Heart left ventricle (tissue), 16 donors: ENCODE measurements at regions not wholly inside any gene's neighbourhood (a gene's known extent, or its start where the extent isn't known, plus 50 kb on each side); places are given as distances from the start of the nearest gene placed in this dataset.

Experiments used
- ATAC-seq, 4 donors: fragments of 200-7000 bp; cut with Tn5 transposase; one replicate each; pipeline ENCODE4 v1.9.1; 2020 to 2022; ENCODE audit warnings: moderate library complexity in 4 of 4, mild to moderate bottlenecking in 3 of 4, moderate number of reproducible peaks in 1 of 4
- DNase-seq, 5 donors: peaks; one replicate each; pipeline ENCODE4 v3.0.0-alpha.2; 2020
- H3K27ac ChIP-seq, 12 donors: fragments of 200-600 bp; sonication (generic) in 4 of 12; one replicate each; pipeline versions ENCODE4 v1.5.0 to v1.8.0; 2016 to 2022; ENCODE audit warnings: mild to moderate bottlenecking in 2 of 12
- H3K27me3 ChIP-seq, 9 donors: fragments of 200-600 bp; sonication (generic) in 2 of 9; one replicate each; pipeline versions ENCODE4 v1.5.1 to v1.8.0; 2016 to 2022; ENCODE audit warnings: mild to moderate bottlenecking in 3 of 9
- H3K36me3 ChIP-seq, 9 donors: fragments of 200-600 bp; sonication (generic) in 2 of 9; one replicate each; pipeline versions ENCODE4 v1.5.0 to v1.8.0; 2018 to 2022; ENCODE audit warnings: mild to moderate bottlenecking in 2 of 9
- H3K4me1 ChIP-seq, 12 donors: fragments of 200-600 bp; sonication (generic) in 4 of 12; one replicate each; pipeline versions ENCODE4 v1.5.0 to v1.8.0; 2016 to 2022; ENCODE audit warnings: mild to moderate bottlenecking in 3 of 12
- H3K4me3 ChIP-seq, 12 donors: fragments of 200-600 bp; sonication (generic) in 4 of 12; one replicate each; pipeline versions ENCODE4 v1.5.0 to v1.8.0; 2017 to 2022; ENCODE audit warnings: mild to moderate bottlenecking in 9 of 12, moderate library complexity in 4 of 12
- H3K9me3 ChIP-seq, 12 donors: fragments of 200-600 bp; sonication (generic) in 4 of 12; one replicate each; pipeline versions ENCODE4 v1.5.0 to v1.8.0; 2016 to 2022; ENCODE audit warnings: mild to moderate bottlenecking in 1 of 12
- POLR2A ChIP-seq, 2 donors: fragments of 450-650 bp; IDR thresholded peaks; one replicate each; pipeline ENCODE4 v1.6.1; 2017; ENCODE audit warnings: antibody characterized with exemption in 2 of 2, mild to moderate bottlenecking in 2 of 2, moderate library complexity in 2 of 2
- WGBS, 4 donors: extraction: QIAGEN DNeasy Blood & Tissue Kit in 2 of 4; methylation state at CpG; one replicate each; pipeline versions ENCODE4 v1.1.5 to v1.1.7; 2013 to 2018; 5-methylcytosine and 5-hydroxymethylcytosine counted together
- intact Hi-C, 10 donors: fragments of 100-400 bp; cut with DNase I; formaldehyde crosslinking; loops; one replicate each; pipeline versions ENCODE4 v1.11.1 to v1.14.2; 2022
- TF ChIP-seq, protein P1 (sequence below), 12 donors: fragments of 200-600 bp; sonication (generic) in 4 of 12; IDR thresholded peaks; one replicate each; pipeline versions ENCODE4 v1.5.0 to v1.8.0; 2018 to 2022; ENCODE audit warnings: antibody characterized with exemption in 12 of 12, mild to moderate bottlenecking in 5 of 12
- donor health status: ischemic (EF 13 %, LVEDD 7.1; RV severe dilation, severe dysfunction).
- donor health status: healthy with polysubstance abuse.
- donor health status: DM: no; HTN: yes; CAD: no.
- donor health status: DM: no; HTN: no; CAD: no.
- donor health status: ischemic (EF 25% LVEDD 6.9; RV normal size, moderate dysfunction).
- donor health status: ischemic (EF 25% LVEDD 5.7; RV mildly dilated, moderate dysfunction).
- donor health status: healthy.
- donor health status: DM: yes; HTN: yes; CAD: no.
- donor health status: ischemic (EF 35%, LVEDD 5.7; RV mildly dilated, moderate dysfunction).
- donor health status: nonischemic (EF 11% LVEDD 7.7; RV severe dilation, severe dysfunction).
- donor health status: DM: yes; HTN: yes; CAD: no.
- donor health status: PGD.
- donor health status: ischemic (EF 29% LVEDD 5.4; RV normal size, mild dysfunction).
- donor health status: nonischemic (EF 23%, LVEDD 6.1; RV moderate dilation, normal function).

DNA sequence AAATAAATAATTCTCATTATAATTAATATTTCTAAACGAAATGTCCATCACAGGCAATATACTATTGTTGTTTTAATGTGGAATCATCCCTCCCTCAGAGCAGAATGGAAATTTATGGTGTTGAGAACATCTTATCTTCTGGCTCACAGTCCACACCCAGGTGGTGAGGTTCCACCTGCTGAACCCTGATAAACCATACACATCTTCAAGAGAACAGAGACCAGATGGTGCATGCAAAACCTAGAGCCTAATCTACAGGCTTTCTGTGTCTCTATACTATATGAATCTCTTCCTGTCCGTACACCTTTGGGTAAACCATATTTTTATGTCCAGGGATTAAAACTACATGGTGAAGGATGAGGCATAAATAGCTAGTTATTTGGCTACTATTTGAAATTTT is 52.3 kb upstream of the UFL1 start:
- H3K9me3 ChIP-seq, result peaks cover 0 to 8% (median 0%) of the 10 kb centered on the region in 12 donors
- H3K4me1 ChIP-seq, result no peaks in the 10 kb centered on the region
- no peak for ATAC-seq
- 51 to 63% (median 60%) methylated on average over 2 of the region's 2 CpGs for WGBS, 4 donors
- intact Hi-C loops, result no loop called here
- no peak for DNase-seq
- no peak overlapping the region for H3K27ac ChIP-seq
- H3K27me3 ChIP-seq, result no peaks in the 10 kb centered on the region
- TF ChIP-seq, protein P1, sequence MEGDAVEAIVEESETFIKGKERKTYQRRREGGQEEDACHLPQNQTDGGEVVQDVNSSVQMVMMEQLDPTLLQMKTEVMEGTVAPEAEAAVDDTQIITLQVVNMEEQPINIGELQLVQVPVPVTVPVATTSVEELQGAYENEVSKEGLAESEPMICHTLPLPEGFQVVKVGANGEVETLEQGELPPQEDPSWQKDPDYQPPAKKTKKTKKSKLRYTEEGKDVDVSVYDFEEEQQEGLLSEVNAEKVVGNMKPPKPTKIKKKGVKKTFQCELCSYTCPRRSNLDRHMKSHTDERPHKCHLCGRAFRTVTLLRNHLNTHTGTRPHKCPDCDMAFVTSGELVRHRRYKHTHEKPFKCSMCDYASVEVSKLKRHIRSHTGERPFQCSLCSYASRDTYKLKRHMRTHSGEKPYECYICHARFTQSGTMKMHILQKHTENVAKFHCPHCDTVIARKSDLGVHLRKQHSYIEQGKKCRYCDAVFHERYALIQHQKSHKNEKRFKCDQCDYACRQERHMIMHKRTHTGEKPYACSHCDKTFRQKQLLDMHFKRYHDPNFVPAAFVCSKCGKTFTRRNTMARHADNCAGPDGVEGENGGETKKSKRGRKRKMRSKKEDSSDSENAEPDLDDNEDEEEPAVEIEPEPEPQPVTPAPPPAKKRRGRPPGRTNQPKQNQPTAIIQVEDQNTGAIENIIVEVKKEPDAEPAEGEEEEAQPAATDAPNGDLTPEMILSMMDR (IDR thresholded peaks at IDR 0.05), result no peak
- TF ChIP-seq POLR2A (IDR thresholded peaks at IDR 0.05), result no peak
- no peak overlapping the region for H3K4me3 ChIP-seq
- no peaks in the 10 kb centered on the region for H3K36me3 ChIP-seq

DNA sequence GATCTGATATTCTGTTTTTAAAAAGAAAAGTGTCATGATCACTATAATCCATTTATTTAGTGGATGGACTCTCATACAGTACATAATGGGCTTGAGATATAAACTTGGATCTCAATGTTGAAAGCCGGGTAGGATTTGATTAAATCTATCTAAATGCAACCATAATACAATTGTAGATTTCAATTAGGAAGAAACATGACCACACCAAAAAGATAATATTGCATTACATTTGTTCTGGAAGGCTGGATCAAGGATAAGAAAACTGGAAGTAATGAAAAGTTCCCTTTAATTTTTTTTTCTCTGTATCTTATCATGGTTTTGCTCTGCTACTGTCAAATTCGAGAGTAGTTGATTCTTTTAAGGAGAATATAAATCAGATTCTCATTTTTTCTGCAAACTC is 51.3 kb upstream of the UFL1 start:
- no peak overlapping the region for H3K27ac ChIP-seq
- no peaks in the 10 kb centered on the region for H3K36me3 ChIP-seq
- intact Hi-C loops, result no loop called here
- H3K9me3 ChIP-seq, result peaks cover 0 to 17% (median 0%) of the 10 kb centered on the region in 12 donors
- H3K4me1 ChIP-seq, result no peaks in the 10 kb centered on the region
- WGBS, 4 donors, result 44 to 65% (median 53%) methylated on average over 2 of the region's 2 CpGs
- TF ChIP-seq POLR2A (IDR thresholded peaks at IDR 0.05), result no peak
- TF ChIP-seq, protein P1 (IDR thresholded peaks at IDR 0.05), result no peak
- DNase-seq (no peak), ATAC-seq (no peak)
- no peak overlapping the region for H3K4me3 ChIP-seq
- H3K27me3 ChIP-seq, result no peaks in the 10 kb centered on the region
